B cell (primary cell): ENCODE measurements at regions not wholly inside any gene's neighbourhood (a gene's known extent, or its start where the extent isn't known, plus 50 kb on each side); places are given as distances from the start of the nearest gene placed in this dataset.
A peak's percentile ranks its signal among the peaks of the same experiment; 100 is the strongest.

Experiments used
- ATAC-seq: fragments of 200-7000 bp; cut with Tn5 transposase; one replicate; pipeline ENCODE4 v1.10.0; 2021; ENCODE audit warnings: low read depth, mild to moderate bottlenecking, moderate number of reproducible peaks, moderate library complexity
- CTCF ChIA-PET: fragments of 350-600 bp; sonication (Branson Sonifier 250); formaldehyde crosslinking; loops from one replicate; lab custom pipeline; 2021; ENCODE audit warnings: antibody characterized with exemption, inconsistent platforms; lab: Charles Lee
- POLR2A ChIA-PET: fragments of 350-600 bp; sonication (Branson Sonifier 250); formaldehyde crosslinking; loops from one replicate; lab custom pipeline; 2021; ENCODE audit warnings: antibody characterized with exemption; lab: Charles Lee
- DNase-seq: peaks from one replicate; pipeline ENCODE4 v3.0.0; 2013
- H2AFZ ChIP-seq: 2 replicates; pipeline ENCODE4 v1.6.1; 2012; ENCODE audit warnings: mild to moderate bottlenecking, low read depth, low read length; ENCODE audit not compliant: insufficient read depth, poor library complexity, severe bottlenecking
- H3K27ac ChIP-seq, 2 donors: 1 replicate in 1 of 2; 2 replicates in 1 of 2; pipeline ENCODE4 v1.5.1; 2012 to 2013; ENCODE audit warnings: low read length in 2 of 2, mild to moderate bottlenecking in 2 of 2, moderate library complexity in 1 of 2
- H3K27me3 ChIP-seq, 4 experiments: fragments of 200-600 bp in 1 of 4; sonication (generic) in 1 of 4; replicated peaks in 1 of 4; 1 replicate in 2 of 4; 2 replicates in 2 of 4; pipeline versions ENCODE4 v1.6.1 to v1.7.0; 2013 to 2016; ENCODE audit warnings: low read length in 3 of 4, mild to moderate bottlenecking in 2 of 4, mixed read lengths in 1 of 4, moderate library complexity in 1 of 4; ENCODE audit not compliant: insufficient read depth in 4 of 4, control insufficient read depth in 3 of 4; ENCODE audit errors: control extremely low read depth in 1 of 4
- H3K36me3 ChIP-seq, 2 experiments: replicated peaks in 1 of 2; 1 replicate in 1 of 2; 2 replicates in 1 of 2; pipeline versions ENCODE4 v1.6.1 to v1.7.1; 2013; ENCODE audit warnings: low read length in 1 of 2; ENCODE audit not compliant: insufficient read depth in 2 of 2, control insufficient read depth in 1 of 2; ENCODE audit errors: control extremely low read depth in 1 of 2, extremely low read depth in 1 of 2
- H3K4me1 ChIP-seq, 2 donors: fragments of 200-600 bp in 1 of 2; sonication (generic) in 1 of 2; 1 replicate in 1 of 2; 2 replicates in 1 of 2; pipeline versions ENCODE4 v1.5.1 to v1.6.1; 2013 to 2017; ENCODE audit warnings: low read length in 2 of 2; ENCODE audit not compliant: control insufficient read depth in 2 of 2, insufficient read depth in 2 of 2
- H3K4me2 ChIP-seq: replicated peaks from 2 replicates; pipeline ENCODE3; 2012; ENCODE audit warnings: mild to moderate bottlenecking, low read depth, low read length; ENCODE audit not compliant: poor library complexity, severe bottlenecking
- H3K4me3 ChIP-seq, 5 experiments: fragments of 200-600 bp in 1 of 5; sonication (generic) in 1 of 5; 1 replicate in 3 of 5; 2 replicates in 2 of 5; pipeline versions ENCODE4 v1.5.1 to v1.7.0; 2011 to 2016; ENCODE audit warnings: low read length in 4 of 5, mild to moderate bottlenecking in 4 of 5, low read depth in 2 of 5, control low read depth in 1 of 5, moderate library complexity in 1 of 5; ENCODE audit not compliant: insufficient read depth in 1 of 5; ENCODE audit errors: control extremely low read depth in 1 of 5, extremely low read depth in 1 of 5
- H3K79me2 ChIP-seq: fragments of 200-600 bp; sonication (generic); one replicate; pipeline ENCODE4 v1.6.0; 2016; ENCODE audit warnings: low read length; ENCODE audit not compliant: control insufficient read depth, insufficient read depth
- H3K9ac ChIP-seq: fragments of 200-600 bp; sonication (generic); 2 replicates; pipeline ENCODE4 v1.6.1; 2017; ENCODE audit warnings: mild to moderate bottlenecking, low read length, moderate library complexity
- H3K9me3 ChIP-seq, 3 donors: one replicate each; pipeline versions ENCODE4 v1.6.1 to v1.7.1; 2013; ENCODE audit warnings: low read length in 2 of 3; ENCODE audit not compliant: control insufficient read depth in 2 of 3, insufficient read depth in 1 of 3; ENCODE audit errors: control extremely low read depth in 1 of 3
- H4K20me1 ChIP-seq: 2 replicates; pipeline ENCODE4 v1.6.0; 2012; ENCODE audit warnings: mild to moderate bottlenecking, low read length; ENCODE audit not compliant: insufficient read depth, control insufficient read depth, poor library complexity, severe bottlenecking
- H3K27ac Mint-ChIP-seq: one replicate; pipeline ENCODE4 v1.8.0; 2021; ENCODE audit warnings: mixed read lengths
- H3K27me3 Mint-ChIP-seq: one replicate; pipeline ENCODE4 v1.8.0; 2021; ENCODE audit warnings: mixed read lengths
- H3K4me1 Mint-ChIP-seq: one replicate; pipeline ENCODE4 v1.8.0; 2021; ENCODE audit warnings: mixed read lengths
- H3K4me3 Mint-ChIP-seq: one replicate; pipeline ENCODE4 v1.8.0; 2021; ENCODE audit warnings: mixed read lengths
- H3K9me3 Mint-ChIP-seq: one replicate; pipeline ENCODE4 v1.8.0; 2022; ENCODE audit warnings: mixed read lengths; ENCODE audit not compliant: insufficient read depth
- EZH2 ChIP-seq: IDR thresholded peaks from 2 replicates; pipeline ENCODE4 v1.6.1; 2012; ENCODE audit warnings: borderline replicate concordance, low read depth, mild to moderate bottlenecking, moderate library complexity, low read length; ENCODE audit not compliant: insufficient read depth, poor library complexity, severe bottlenecking
- WGBS: methylation state at CpG from one replicate; pipeline ENCODE4 v1.1.5; 2013; ENCODE audit warnings: missing lambda C conversion rate; ENCODE audit not compliant: insufficient coverage; 5-methylcytosine and 5-hydroxymethylcytosine counted together
- intact Hi-C: fragments of 100-400 bp; cut with micrococcal nuclease; formaldehyde crosslinking; loops from one replicate; pipeline ENCODE4 v1.10.0; 2022
- TF ChIP-seq, protein P1 (sequence below): fragments of 200-600 bp; IDR thresholded peaks from one replicate; pipeline ENCODE4 v1.8.0; 2022; ENCODE audit warnings: antibody characterized with exemption, mild to moderate bottlenecking

DNA sequence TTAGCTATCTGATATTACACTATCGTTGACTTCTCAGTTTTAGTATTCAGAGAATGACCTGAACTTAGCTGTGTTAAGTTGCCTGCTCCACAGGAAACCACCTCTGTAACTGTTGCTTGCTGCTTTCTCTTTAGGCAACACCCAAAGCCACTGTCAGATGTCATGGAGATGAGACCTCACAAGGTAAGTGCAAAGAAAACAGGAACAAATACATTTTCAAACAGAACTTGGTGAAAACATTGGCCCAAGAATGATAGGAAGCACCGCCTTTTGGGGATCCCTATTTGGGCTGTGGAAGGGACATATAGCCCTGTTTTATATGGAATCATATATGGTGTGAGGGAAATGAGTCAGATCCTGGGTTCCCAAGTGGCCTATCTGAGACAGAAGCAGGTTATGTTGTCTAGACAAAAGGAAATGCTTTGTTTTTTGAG, 143.4 kb downstream of the UBE2E3 start:
- no peaks in the 10 kb centered on the region for H4K20me1 ChIP-seq
- 77% methylated on average over 1 of the region's 2 CpGs for WGBS
- no peak overlapping the region for H3K4me3 ChIP-seq
- Mint-ChIP-seq H3K27ac (peak overlapping the region; percentile 76), H3K27me3 (no peaks in the 10 kb centered on the region), H3K4me1 (peaks cover 10% of the 10 kb centered on the region), H3K4me3 (peak overlapping the region; percentile 25), H3K9me3 (no peaks in the 10 kb centered on the region)
- H3K27me3 ChIP-seq: no peaks in the 10 kb centered on the region
- TF ChIP-seq EZH2: no peak
- TF ChIP-seq, protein P1, sequence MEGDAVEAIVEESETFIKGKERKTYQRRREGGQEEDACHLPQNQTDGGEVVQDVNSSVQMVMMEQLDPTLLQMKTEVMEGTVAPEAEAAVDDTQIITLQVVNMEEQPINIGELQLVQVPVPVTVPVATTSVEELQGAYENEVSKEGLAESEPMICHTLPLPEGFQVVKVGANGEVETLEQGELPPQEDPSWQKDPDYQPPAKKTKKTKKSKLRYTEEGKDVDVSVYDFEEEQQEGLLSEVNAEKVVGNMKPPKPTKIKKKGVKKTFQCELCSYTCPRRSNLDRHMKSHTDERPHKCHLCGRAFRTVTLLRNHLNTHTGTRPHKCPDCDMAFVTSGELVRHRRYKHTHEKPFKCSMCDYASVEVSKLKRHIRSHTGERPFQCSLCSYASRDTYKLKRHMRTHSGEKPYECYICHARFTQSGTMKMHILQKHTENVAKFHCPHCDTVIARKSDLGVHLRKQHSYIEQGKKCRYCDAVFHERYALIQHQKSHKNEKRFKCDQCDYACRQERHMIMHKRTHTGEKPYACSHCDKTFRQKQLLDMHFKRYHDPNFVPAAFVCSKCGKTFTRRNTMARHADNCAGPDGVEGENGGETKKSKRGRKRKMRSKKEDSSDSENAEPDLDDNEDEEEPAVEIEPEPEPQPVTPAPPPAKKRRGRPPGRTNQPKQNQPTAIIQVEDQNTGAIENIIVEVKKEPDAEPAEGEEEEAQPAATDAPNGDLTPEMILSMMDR: no peak
- H3K4me2 ChIP-seq: no peak overlapping the region
- peaks cover 3 to 5% of the 10 kb centered on the region in 2 donors for H3K4me1 ChIP-seq
- POLR2A ChIA-PET: no interaction called here
- peak; percentile 67 for ATAC-seq
- intact Hi-C loops: no loop called here
- no peak overlapping the region for H3K9ac ChIP-seq
- CTCF ChIA-PET: interaction anchor here (0.9 kb wide), 1 partner anchor 19 kb away, joined by 3 read pairs; no protein-coding TSS in a partner anchor
- no peaks in the 10 kb centered on the region for H3K36me3 ChIP-seq
- no peaks in the 10 kb centered on the region for H3K79me2 ChIP-seq
- peak; percentile 62 for DNase-seq
- peak overlapping the region; percentile 57 to 61 for H3K27ac ChIP-seq
- H2AFZ ChIP-seq: no peak overlapping the region
- H3K9me3 ChIP-seq: no peaks in the 10 kb centered on the region

DNA sequence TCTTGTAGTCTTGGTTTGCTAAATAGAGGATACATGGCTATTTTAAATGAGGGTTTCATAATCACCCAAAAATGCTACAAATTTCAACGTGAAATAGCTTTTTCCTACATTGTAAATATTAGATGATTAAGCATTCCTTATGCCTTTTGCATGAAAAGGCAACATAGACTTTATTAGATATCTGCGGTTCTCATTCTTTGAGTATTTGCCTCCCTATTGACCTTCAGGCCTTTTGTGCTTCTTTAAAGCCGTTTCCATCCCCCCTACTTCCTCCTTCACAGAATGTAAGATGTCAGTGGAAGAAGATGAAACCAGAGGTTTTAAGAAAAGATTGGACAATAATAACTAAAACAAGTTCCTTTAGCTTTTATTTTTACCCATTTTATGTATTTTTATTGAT, 144.1 kb downstream of the UBE2E3 start:
- no peak for TF ChIP-seq EZH2
- TF ChIP-seq, protein P1: no peak
- CTCF ChIA-PET: interaction anchor here (1.4 kb wide), 1 partner anchor 28 kb away, joined by 3 read pairs; no protein-coding TSS in a partner anchor
- H3K27me3 Mint-ChIP-seq: no peaks in the 10 kb centered on the region
- H3K4me3 Mint-ChIP-seq: no peak overlapping the region
- no peak overlapping the region for H3K4me3 ChIP-seq
- POLR2A ChIA-PET: no interaction called here
- H3K79me2 ChIP-seq: no peaks in the 10 kb centered on the region
- H3K27ac ChIP-seq: peak overlapping the region; percentile 57 to 61
- WGBS: no CpG with 5 or more reads among the region's 3 CpGs
- H3K4me1 ChIP-seq: peaks cover 3 to 5% of the 10 kb centered on the region in 2 donors
- DNase-seq: no peak
- H3K27me3 ChIP-seq: no peaks in the 10 kb centered on the region
- no peak for ATAC-seq
- H3K27ac Mint-ChIP-seq: no peak overlapping the region
- H4K20me1 ChIP-seq: no peaks in the 10 kb centered on the region
- intact Hi-C loops: no loop called here
- H3K9ac ChIP-seq: no peak overlapping the region
- H3K36me3 ChIP-seq: no peaks in the 10 kb centered on the region
- H3K4me2 ChIP-seq: no peak overlapping the region
- peaks cover 10% of the 10 kb centered on the region for H3K4me1 Mint-ChIP-seq
- H3K9me3 ChIP-seq: no peaks in the 10 kb centered on the region
- H2AFZ ChIP-seq: peak overlapping the region; percentile 4
- H3K9me3 Mint-ChIP-seq: no peaks in the 10 kb centered on the region
